ENCODE measurements at regions not wholly inside any gene's neighbourhood (a gene's known extent, or its start where the extent isn't known, plus 50 kb on each side); places are given as distances from the start of the nearest gene placed in this dataset.

DNA sequence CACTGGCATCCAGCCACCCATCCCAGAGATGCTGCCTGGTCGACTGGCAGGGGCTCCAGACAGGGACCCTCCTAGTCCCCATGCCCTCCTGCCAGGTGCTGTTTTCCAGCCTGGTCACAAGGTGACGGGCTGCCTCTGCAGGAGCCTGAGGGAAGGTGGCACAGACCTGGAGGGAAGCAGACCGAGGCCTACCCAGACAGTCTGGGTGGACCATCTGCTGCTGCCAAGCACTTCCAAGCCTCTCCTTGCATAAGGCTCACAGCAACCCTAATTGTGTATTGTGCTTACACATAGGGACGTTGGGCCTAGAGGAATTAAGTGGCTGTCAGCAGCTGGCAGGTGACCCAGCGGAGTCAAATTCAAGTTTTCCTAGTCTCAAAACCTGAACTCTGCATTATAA lies 90.1 kb upstream of the KCNJ18 start:
- TF ChIP-seq, protein P1, sequence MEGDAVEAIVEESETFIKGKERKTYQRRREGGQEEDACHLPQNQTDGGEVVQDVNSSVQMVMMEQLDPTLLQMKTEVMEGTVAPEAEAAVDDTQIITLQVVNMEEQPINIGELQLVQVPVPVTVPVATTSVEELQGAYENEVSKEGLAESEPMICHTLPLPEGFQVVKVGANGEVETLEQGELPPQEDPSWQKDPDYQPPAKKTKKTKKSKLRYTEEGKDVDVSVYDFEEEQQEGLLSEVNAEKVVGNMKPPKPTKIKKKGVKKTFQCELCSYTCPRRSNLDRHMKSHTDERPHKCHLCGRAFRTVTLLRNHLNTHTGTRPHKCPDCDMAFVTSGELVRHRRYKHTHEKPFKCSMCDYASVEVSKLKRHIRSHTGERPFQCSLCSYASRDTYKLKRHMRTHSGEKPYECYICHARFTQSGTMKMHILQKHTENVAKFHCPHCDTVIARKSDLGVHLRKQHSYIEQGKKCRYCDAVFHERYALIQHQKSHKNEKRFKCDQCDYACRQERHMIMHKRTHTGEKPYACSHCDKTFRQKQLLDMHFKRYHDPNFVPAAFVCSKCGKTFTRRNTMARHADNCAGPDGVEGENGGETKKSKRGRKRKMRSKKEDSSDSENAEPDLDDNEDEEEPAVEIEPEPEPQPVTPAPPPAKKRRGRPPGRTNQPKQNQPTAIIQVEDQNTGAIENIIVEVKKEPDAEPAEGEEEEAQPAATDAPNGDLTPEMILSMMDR (IDR thresholded peaks at IDR 0.05; ENCODE audit: control extremely low read depth in 1 of 3, insufficient read depth in 1 of 3, low read depth in 1 of 3, low read length in 3 of 3): no peak
- no peak for TF ChIP-seq BRCA1 (IDR thresholded peaks at IDR 0.05; ENCODE audit: low read depth, low read length)
- TF ChIP-seq CREB1 (IDR thresholded peaks at IDR 0.05): no peak
- TF ChIP-seq CBX8 (IDR thresholded peaks at IDR 0.05; ENCODE audit: borderline replicate concordance, low read depth, low read length): no peak
- no peak for TF ChIP-seq SP1 (IDR thresholded peaks at IDR 0.05; ENCODE audit: low read depth, low read length)
- TF ChIP-seq ZNF274 (IDR thresholded peaks at IDR 0.05; ENCODE audit: borderline replicate concordance, extremely low read depth, low read length): no peak
- no peak for TF ChIP-seq CTBP2 (IDR thresholded peaks at IDR 0.05; ENCODE audit: borderline replicate concordance, insufficient read depth, insufficient read length, low read length)
